C4-2B (cell line): ENCODE measurements at regions not wholly inside any gene's neighbourhood (a gene's known extent, or its start where the extent isn't known, plus 50 kb on each side); places are given as distances from the start of the nearest gene placed in this dataset.

Source experiments
- H3K27ac ChIP-seq: fragments of 450-650 bp; 2 replicates; pipeline ENCODE4 v1.5.1; 2017
- ZFX ChIP-seq: fragments of 450-650 bp; IDR thresholded peaks from 2 replicates; pipeline ENCODE4 v1.6.1; 2017
- TF ChIP-seq, protein P1 (sequence below): fragments of 450-650 bp; conservative IDR thresholded peaks from 2 replicates; pipeline ENCODE4 v1.5.1; 2017; ENCODE audit warnings: mild to moderate bottlenecking

DNA sequence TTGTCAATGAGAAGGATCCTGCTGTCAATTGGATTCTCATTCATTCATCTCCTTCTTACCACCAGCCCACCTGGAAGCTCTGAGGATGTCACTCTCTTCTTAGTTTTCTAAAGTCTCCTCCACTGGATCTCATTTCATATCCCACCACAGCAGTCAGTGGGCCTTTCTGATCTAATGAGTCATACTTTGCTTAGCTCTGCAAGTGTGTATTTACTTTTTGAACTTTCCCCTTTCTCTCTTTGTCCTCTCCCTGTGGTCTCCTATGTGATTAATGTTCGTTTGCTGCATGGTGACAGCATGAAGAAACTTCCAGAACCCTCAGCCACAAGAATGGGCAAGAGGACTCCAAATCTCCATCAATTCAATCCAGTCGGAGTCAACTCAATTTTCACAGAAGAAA lies 63.6 kb upstream of the SYNDIG1 start:
- no peak for TF ChIP-seq ZFX
- TF ChIP-seq, protein P1, sequence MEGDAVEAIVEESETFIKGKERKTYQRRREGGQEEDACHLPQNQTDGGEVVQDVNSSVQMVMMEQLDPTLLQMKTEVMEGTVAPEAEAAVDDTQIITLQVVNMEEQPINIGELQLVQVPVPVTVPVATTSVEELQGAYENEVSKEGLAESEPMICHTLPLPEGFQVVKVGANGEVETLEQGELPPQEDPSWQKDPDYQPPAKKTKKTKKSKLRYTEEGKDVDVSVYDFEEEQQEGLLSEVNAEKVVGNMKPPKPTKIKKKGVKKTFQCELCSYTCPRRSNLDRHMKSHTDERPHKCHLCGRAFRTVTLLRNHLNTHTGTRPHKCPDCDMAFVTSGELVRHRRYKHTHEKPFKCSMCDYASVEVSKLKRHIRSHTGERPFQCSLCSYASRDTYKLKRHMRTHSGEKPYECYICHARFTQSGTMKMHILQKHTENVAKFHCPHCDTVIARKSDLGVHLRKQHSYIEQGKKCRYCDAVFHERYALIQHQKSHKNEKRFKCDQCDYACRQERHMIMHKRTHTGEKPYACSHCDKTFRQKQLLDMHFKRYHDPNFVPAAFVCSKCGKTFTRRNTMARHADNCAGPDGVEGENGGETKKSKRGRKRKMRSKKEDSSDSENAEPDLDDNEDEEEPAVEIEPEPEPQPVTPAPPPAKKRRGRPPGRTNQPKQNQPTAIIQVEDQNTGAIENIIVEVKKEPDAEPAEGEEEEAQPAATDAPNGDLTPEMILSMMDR: no peak
- no peak overlapping the region for H3K27ac ChIP-seq

GRCh38 chr20:24403406-24403805 lies 66.0 kb upstream of the SYNDIG1 start:
- no peak for TF ChIP-seq ZFX
- TF ChIP-seq, protein P1: no peak
- H3K27ac ChIP-seq: no peak overlapping the region

GRCh38 chr20:24402188-24402587 lies 67.2 kb upstream of the SYNDIG1 start:
- TF ChIP-seq ZFX: no peak
- TF ChIP-seq, protein P1: no peak
- no peak overlapping the region for H3K27ac ChIP-seq

DNA sequence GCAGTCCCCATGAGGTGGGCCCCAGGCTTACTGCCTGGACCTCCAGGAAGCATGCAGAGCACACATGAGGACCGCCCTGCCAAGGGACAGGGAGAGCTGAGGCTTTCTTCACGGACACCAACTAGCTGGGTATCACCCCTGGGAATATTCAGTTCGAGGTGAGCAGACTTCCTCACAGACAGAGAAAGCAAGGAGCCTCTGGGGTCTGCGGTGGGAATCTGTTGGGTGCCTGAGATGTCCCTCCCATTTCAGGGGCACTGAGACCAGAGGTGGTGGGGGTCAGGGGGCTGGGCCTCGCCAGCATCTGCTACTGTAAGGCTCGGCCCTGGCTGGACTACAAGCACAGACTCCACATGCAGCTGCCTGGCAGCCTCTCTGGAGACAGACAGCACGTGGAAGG lies 74.3 kb upstream of the SYNDIG1 start:
- TF ChIP-seq, protein P1: no peak
- TF ChIP-seq ZFX: no peak

GRCh38 chr20:24393903-24394302 lies 75.5 kb upstream of the SYNDIG1 start:
- no peak for TF ChIP-seq ZFX
- TF ChIP-seq, protein P1: no peak
- no peak overlapping the region for H3K27ac ChIP-seq

More for the DNA sequence above, 74.3 kb upstream of the SYNDIG1 start:
- no peak overlapping the region for H3K27ac ChIP-seq

GRCh38 chr20:24392612-24393011 lies 76.8 kb upstream of the SYNDIG1 start:
- TF ChIP-seq, protein P1: no peak
- TF ChIP-seq ZFX: no peak
- no peak overlapping the region for H3K27ac ChIP-seq

GRCh38 chr20:24389686-24390085 lies 79.7 kb upstream of the SYNDIG1 start:
- TF ChIP-seq, protein P1: no peak
- no peak for TF ChIP-seq ZFX
- H3K27ac ChIP-seq: no peak overlapping the region
